ENCODE measurements at regions not wholly inside any gene's neighbourhood (a gene's known extent, or its start where the extent isn't known, plus 50 kb on each side); places are given as distances from the start of the nearest gene placed in this dataset.

- H3K27me3 ChIP-seq (replicated peaks; ENCODE audit: control insufficient read depth, insufficient read depth, low read length): no peaks in the 10 kb centered on the region
Observed at GRCh38 chr2:217623281-217623912, 379.4 kb downstream of the TNS1 start.

GRCh38 chr2:217622205-217623060 is 380.4 kb downstream of the TNS1 start:
- H3K4me3 ChIP-seq (ENCODE audit: low read length): no peak overlapping the region

More at GRCh38 chr2:217623281-217623912, 379.4 kb downstream of the TNS1 start:
- H3K9ac ChIP-seq (ENCODE audit: low read length): no peak overlapping the region
- DNase-seq (ENCODE audit: low read depth): no peak
- no peaks in the 10 kb centered on the region for H3K36me3 ChIP-seq (ENCODE audit: control insufficient read depth, insufficient read depth, low read length, severe bottlenecking)
- H3K9me3 ChIP-seq (ENCODE audit: control insufficient read depth, low read length): no peaks in the 10 kb centered on the region
- no peak overlapping the region for H3K4me3 ChIP-seq (ENCODE audit: low read length)
- H3K4me1 ChIP-seq (ENCODE audit: control insufficient read depth, insufficient read depth, low read length): peaks cover 11% of the 10 kb centered on the region

GRCh38 chr2:217621391-217621801 is 381.4 kb downstream of the TNS1 start:
- no peaks in the 10 kb centered on the region for H3K36me3 ChIP-seq (ENCODE audit: control insufficient read depth, insufficient read depth, low read length, severe bottlenecking)
- H3K9ac ChIP-seq (ENCODE audit: low read length): no peak overlapping the region
- no peaks in the 10 kb centered on the region for H3K9me3 ChIP-seq (ENCODE audit: control insufficient read depth, low read length)
- no peak overlapping the region for H3K4me3 ChIP-seq (ENCODE audit: low read length)
- no peak for DNase-seq (ENCODE audit: low read depth)
- H3K4me1 ChIP-seq (ENCODE audit: control insufficient read depth, insufficient read depth, low read length): peaks cover 11% of the 10 kb centered on the region
- no peaks in the 10 kb centered on the region for H3K27me3 ChIP-seq (replicated peaks; ENCODE audit: control insufficient read depth, insufficient read depth, low read length)

More at GRCh38 chr2:217622205-217623060, 380.4 kb downstream of the TNS1 start:
- Histone ChIP-seq H3K9ac (ENCODE audit: low read length) (no peak overlapping the region), H3K9me3 (ENCODE audit: control insufficient read depth, low read length) (no peaks in the 10 kb centered on the region), H3K27me3 (replicated peaks; ENCODE audit: control insufficient read depth, insufficient read depth, low read length) (no peaks in the 10 kb centered on the region), H3K4me1 (ENCODE audit: control insufficient read depth, insufficient read depth, low read length) (peaks cover 11% of the 10 kb centered on the region), H3K36me3 (ENCODE audit: control insufficient read depth, insufficient read depth, low read length, severe bottlenecking) (no peaks in the 10 kb centered on the region)
- DNase-seq (ENCODE audit: low read depth): peak; percentile 57

- Histone ChIP-seq H3K27me3 (replicated peaks; ENCODE audit: control insufficient read depth, insufficient read depth, low read length) (no peaks in the 10 kb centered on the region), H3K9me3 (ENCODE audit: control insufficient read depth, low read length) (no peaks in the 10 kb centered on the region), H3K4me1 (ENCODE audit: control insufficient read depth, insufficient read depth, low read length) (no peaks in the 10 kb centered on the region), H3K4me3 (ENCODE audit: low read length) (no peak overlapping the region), H3K36me3 (ENCODE audit: control insufficient read depth, insufficient read depth, low read length, severe bottlenecking) (no peaks in the 10 kb centered on the region), H3K9ac (ENCODE audit: low read length) (no peak overlapping the region)
- no peak for DNase-seq (ENCODE audit: low read depth)
Observed at GRCh38 chr2:217618744-217619143, 384.1 kb downstream of the TNS1 start.

- Histone ChIP-seq H3K4me3 (ENCODE audit: low read length) (no peak overlapping the region), H3K27me3 (replicated peaks; ENCODE audit: control insufficient read depth, insufficient read depth, low read length) (no peaks in the 10 kb centered on the region), H3K36me3 (ENCODE audit: control insufficient read depth, insufficient read depth, low read length, severe bottlenecking) (no peaks in the 10 kb centered on the region), H3K9me3 (ENCODE audit: control insufficient read depth, low read length) (no peaks in the 10 kb centered on the region), H3K4me1 (ENCODE audit: control insufficient read depth, insufficient read depth, low read length) (no peaks in the 10 kb centered on the region), H3K9ac (ENCODE audit: low read length) (no peak overlapping the region)
- peak; percentile 24 for DNase-seq (ENCODE audit: low read depth)
Observed at GRCh38 chr2:217617616-217618022, 385.2 kb downstream of the TNS1 start.

GRCh38 chr2:217616936-217617335 is 385.9 kb downstream of the TNS1 start:
- Histone ChIP-seq H3K4me1 (ENCODE audit: control insufficient read depth, insufficient read depth, low read length) (no peaks in the 10 kb centered on the region), H3K27me3 (replicated peaks; ENCODE audit: control insufficient read depth, insufficient read depth, low read length) (no peaks in the 10 kb centered on the region), H3K9ac (ENCODE audit: low read length) (no peak overlapping the region), H3K9me3 (ENCODE audit: control insufficient read depth, low read length) (no peaks in the 10 kb centered on the region), H3K36me3 (ENCODE audit: control insufficient read depth, insufficient read depth, low read length, severe bottlenecking) (no peaks in the 10 kb centered on the region), H3K4me3 (ENCODE audit: low read length) (no peak overlapping the region)
- peak; percentile 68 for DNase-seq (ENCODE audit: low read depth)

GRCh38 chr2:217615171-217615570 is 387.6 kb downstream of the TNS1 start:
- DNase-seq (ENCODE audit: low read depth): no peak
- Histone ChIP-seq H3K36me3 (ENCODE audit: control insufficient read depth, insufficient read depth, low read length, severe bottlenecking) (no peaks in the 10 kb centered on the region), H3K27me3 (replicated peaks; ENCODE audit: control insufficient read depth, insufficient read depth, low read length) (peaks cover 7% of the 10 kb centered on the region), H3K4me1 (ENCODE audit: control insufficient read depth, insufficient read depth, low read length) (no peaks in the 10 kb centered on the region), H3K9me3 (ENCODE audit: control insufficient read depth, low read length) (no peaks in the 10 kb centered on the region), H3K4me3 (ENCODE audit: low read length) (no peak overlapping the region), H3K9ac (ENCODE audit: low read length) (no peak overlapping the region)

GRCh38 chr2:217614498-217614897 is 388.3 kb downstream of the TNS1 start:
- no peak overlapping the region for H3K9ac ChIP-seq (ENCODE audit: low read length)
- DNase-seq (ENCODE audit: low read depth): no peak
- no peaks in the 10 kb centered on the region for H3K9me3 ChIP-seq (ENCODE audit: control insufficient read depth, low read length)
- no peak overlapping the region for H3K4me3 ChIP-seq (ENCODE audit: low read length)
- H3K4me1 ChIP-seq (ENCODE audit: control insufficient read depth, insufficient read depth, low read length): no peaks in the 10 kb centered on the region
- H3K36me3 ChIP-seq (ENCODE audit: control insufficient read depth, insufficient read depth, low read length, severe bottlenecking): no peaks in the 10 kb centered on the region
- H3K27me3 ChIP-seq (replicated peaks; ENCODE audit: control insufficient read depth, insufficient read depth, low read length): peaks cover 10% of the 10 kb centered on the region

- Histone ChIP-seq H3K4me3 (ENCODE audit: low read length) (no peak overlapping the region), H3K4me1 (ENCODE audit: control insufficient read depth, insufficient read depth, low read length) (no peaks in the 10 kb centered on the region), H3K9ac (ENCODE audit: low read length) (no peak overlapping the region), H3K27me3 (replicated peaks; ENCODE audit: control insufficient read depth, insufficient read depth, low read length) (peaks cover 14% of the 10 kb centered on the region), H3K36me3 (ENCODE audit: control insufficient read depth, insufficient read depth, low read length, severe bottlenecking) (no peaks in the 10 kb centered on the region), H3K9me3 (ENCODE audit: control insufficient read depth, low read length) (no peaks in the 10 kb centered on the region)
- no peak for DNase-seq (ENCODE audit: low read depth)
Observed at GRCh38 chr2:217614096-217614495, 388.7 kb downstream of the TNS1 start.

GRCh38 chr2:217612920-217613319 is 389.9 kb downstream of the TNS1 start:
- no peak for DNase-seq (ENCODE audit: low read depth)
- no peak overlapping the region for H3K4me3 ChIP-seq (ENCODE audit: low read length)
- H3K27me3 ChIP-seq (replicated peaks; ENCODE audit: control insufficient read depth, insufficient read depth, low read length): peaks cover 22% of the 10 kb centered on the region
- H3K4me1 ChIP-seq (ENCODE audit: control insufficient read depth, insufficient read depth, low read length): no peaks in the 10 kb centered on the region
- H3K9me3 ChIP-seq (ENCODE audit: control insufficient read depth, low read length): no peaks in the 10 kb centered on the region
- no peak overlapping the region for H3K9ac ChIP-seq (ENCODE audit: low read length)
- no peaks in the 10 kb centered on the region for H3K36me3 ChIP-seq (ENCODE audit: control insufficient read depth, insufficient read depth, low read length, severe bottlenecking)

GRCh38 chr2:217612211-217612610 is 390.6 kb downstream of the TNS1 start:
- no peak overlapping the region for H3K4me3 ChIP-seq (ENCODE audit: low read length)
- no peaks in the 10 kb centered on the region for H3K36me3 ChIP-seq (ENCODE audit: control insufficient read depth, insufficient read depth, low read length, severe bottlenecking)
- no peaks in the 10 kb centered on the region for H3K9me3 ChIP-seq (ENCODE audit: control insufficient read depth, low read length)
- no peak for DNase-seq (ENCODE audit: low read depth)
- H3K9ac ChIP-seq (ENCODE audit: low read length): no peak overlapping the region
- peaks cover 25% of the 10 kb centered on the region for H3K27me3 ChIP-seq (replicated peaks; ENCODE audit: control insufficient read depth, insufficient read depth, low read length)
- no peaks in the 10 kb centered on the region for H3K4me1 ChIP-seq (ENCODE audit: control insufficient read depth, insufficient read depth, low read length)

All from adipocyte (in vitro differentiated cells).